Left ventricle myocardium inferior (tissue), 1 donor: ENCODE measurements at regions not wholly inside any gene's neighbourhood (a gene's known extent, or its start where the extent isn't known, plus 50 kb on each side); places are given as distances from the start of the nearest gene placed in this dataset.

Source experiments
- DNase-seq: peaks from one replicate; pipeline ENCODE4 v3.0.0-alpha.2; 2020
- H3K27ac ChIP-seq: fragments of 200-600 bp; replicated peaks from 2 replicates; pipeline ENCODE4 v1.8.0; 2021
- H3K27me3 ChIP-seq: fragments of 200-600 bp; 2 replicates; pipeline ENCODE4 v1.8.0; 2021; ENCODE audit warnings: low read depth
- H3K36me3 ChIP-seq: fragments of 200-600 bp; 2 replicates; pipeline ENCODE4 v1.8.0; 2021
- H3K4me1 ChIP-seq: fragments of 200-600 bp; 2 replicates; pipeline ENCODE4 v1.8.0; 2021
- H3K4me3 ChIP-seq: fragments of 200-600 bp; 2 replicates; pipeline ENCODE4 v1.8.0; 2021; ENCODE audit warnings: mild to moderate bottlenecking, moderate library complexity
- H3K9me3 ChIP-seq: fragments of 200-600 bp; replicated peaks from 2 replicates; pipeline ENCODE4 v1.8.0; 2021
- CTCF ChIP-seq: fragments of 200-600 bp; IDR thresholded peaks from 2 replicates; pipeline ENCODE4 v1.8.0; 2021; ENCODE audit warnings: antibody characterized with exemption, mild to moderate bottlenecking, borderline replicate concordance
- intact Hi-C: fragments of 100-400 bp; cut with micrococcal nuclease; formaldehyde crosslinking; loops from one replicate; pipeline ENCODE4 v1.11.0; 2022
- donor health status: DM: no; HTN: yes; CAD: no; lungs with severe emphysema.

GRCh38 chr18:40102903-40103302 lies 1852.1 kb upstream of the PIK3C3 start:
- TF ChIP-seq CTCF: no peak
- no peak for DNase-seq
- Histone ChIP-seq H3K4me3 (no peak overlapping the region), H3K36me3 (no peaks in the 10 kb centered on the region), H3K9me3 (no peaks in the 10 kb centered on the region), H3K4me1 (no peaks in the 10 kb centered on the region), H3K27ac (no peak overlapping the region), H3K27me3 (no peaks in the 10 kb centered on the region)
- intact Hi-C loops: no loop called here

- no peak overlapping the region for H3K27ac ChIP-seq
- no peak overlapping the region for H3K4me3 ChIP-seq
- intact Hi-C loops: no loop called here
- no peaks in the 10 kb centered on the region for H3K36me3 ChIP-seq
- DNase-seq: no peak
- no peaks in the 10 kb centered on the region for H3K27me3 ChIP-seq
- H3K9me3 ChIP-seq: no peaks in the 10 kb centered on the region
- H3K4me1 ChIP-seq: no peaks in the 10 kb centered on the region
- no peak for TF ChIP-seq CTCF
Measured at GRCh38 chr18:40099641-40100040, 1855.4 kb upstream of the PIK3C3 start.

GRCh38 chr18:40096675-40097074 lies 1858.4 kb upstream of the PIK3C3 start:
- intact Hi-C loops: no loop called here
- no peak for TF ChIP-seq CTCF
- no peaks in the 10 kb centered on the region for H3K36me3 ChIP-seq

GRCh38 chr18:40094441-40094840 lies 1860.6 kb upstream of the PIK3C3 start:
- no peaks in the 10 kb centered on the region for H3K4me1 ChIP-seq
- DNase-seq: no peak
- H3K9me3 ChIP-seq: peaks cover 4% of the 10 kb centered on the region
- no peak overlapping the region for H3K27ac ChIP-seq
- intact Hi-C loops: no loop called here
- H3K36me3 ChIP-seq: no peaks in the 10 kb centered on the region
- TF ChIP-seq CTCF: no peak
- no peak overlapping the region for H3K4me3 ChIP-seq
- H3K27me3 ChIP-seq: no peaks in the 10 kb centered on the region

More at GRCh38 chr18:40096675-40097074, 1858.4 kb upstream of the PIK3C3 start:
- Histone ChIP-seq H3K4me3 (no peak overlapping the region), H3K9me3 (no peaks in the 10 kb centered on the region), H3K4me1 (no peaks in the 10 kb centered on the region), H3K27ac (no peak overlapping the region), H3K27me3 (no peaks in the 10 kb centered on the region)
- no peak for DNase-seq

- H3K9me3 ChIP-seq: peaks cover 4% of the 10 kb centered on the region
- H3K4me1 ChIP-seq: no peaks in the 10 kb centered on the region
- no peak for TF ChIP-seq CTCF
- H3K27me3 ChIP-seq: no peaks in the 10 kb centered on the region
- H3K36me3 ChIP-seq: no peaks in the 10 kb centered on the region
- H3K4me3 ChIP-seq: peak overlapping the region; percentile 42
- H3K27ac ChIP-seq: no peak overlapping the region
- intact Hi-C loops: no loop called here
- DNase-seq: no peak
Measured at GRCh38 chr18:40088130-40088529, 1866.9 kb upstream of the PIK3C3 start.

- DNase-seq: no peak
- intact Hi-C loops: no loop called here
- no peak overlapping the region for H3K27ac ChIP-seq
- H3K4me1 ChIP-seq: no peaks in the 10 kb centered on the region
- no peaks in the 10 kb centered on the region for H3K27me3 ChIP-seq
- no peak for TF ChIP-seq CTCF
- H3K9me3 ChIP-seq: no peaks in the 10 kb centered on the region
- H3K36me3 ChIP-seq: no peaks in the 10 kb centered on the region
- no peak overlapping the region for H3K4me3 ChIP-seq
Measured at GRCh38 chr18:40079786-40080185, 1875.2 kb upstream of the PIK3C3 start.
